B cell (primary cell): ENCODE measurements at regions not wholly inside any gene's neighbourhood (a gene's known extent, or its start where the extent isn't known, plus 50 kb on each side); places are given as distances from the start of the nearest gene placed in this dataset.

Source experiments
- EZH2 ChIP-seq: IDR thresholded peaks from 2 replicates; pipeline ENCODE4 v1.6.1; 2012; ENCODE audit warnings: borderline replicate concordance, low read depth, mild to moderate bottlenecking, moderate library complexity, low read length; ENCODE audit not compliant: insufficient read depth, poor library complexity, severe bottlenecking
- TF ChIP-seq, protein P1 (sequence below): fragments of 200-600 bp; IDR thresholded peaks from one replicate; pipeline ENCODE4 v1.8.0; 2022; ENCODE audit warnings: antibody characterized with exemption, mild to moderate bottlenecking

GRCh38 chr17:51560398-51560797 lies 300.1 kb downstream of the UTP18 start:
- no peak for TF ChIP-seq EZH2
- TF ChIP-seq, protein P1, sequence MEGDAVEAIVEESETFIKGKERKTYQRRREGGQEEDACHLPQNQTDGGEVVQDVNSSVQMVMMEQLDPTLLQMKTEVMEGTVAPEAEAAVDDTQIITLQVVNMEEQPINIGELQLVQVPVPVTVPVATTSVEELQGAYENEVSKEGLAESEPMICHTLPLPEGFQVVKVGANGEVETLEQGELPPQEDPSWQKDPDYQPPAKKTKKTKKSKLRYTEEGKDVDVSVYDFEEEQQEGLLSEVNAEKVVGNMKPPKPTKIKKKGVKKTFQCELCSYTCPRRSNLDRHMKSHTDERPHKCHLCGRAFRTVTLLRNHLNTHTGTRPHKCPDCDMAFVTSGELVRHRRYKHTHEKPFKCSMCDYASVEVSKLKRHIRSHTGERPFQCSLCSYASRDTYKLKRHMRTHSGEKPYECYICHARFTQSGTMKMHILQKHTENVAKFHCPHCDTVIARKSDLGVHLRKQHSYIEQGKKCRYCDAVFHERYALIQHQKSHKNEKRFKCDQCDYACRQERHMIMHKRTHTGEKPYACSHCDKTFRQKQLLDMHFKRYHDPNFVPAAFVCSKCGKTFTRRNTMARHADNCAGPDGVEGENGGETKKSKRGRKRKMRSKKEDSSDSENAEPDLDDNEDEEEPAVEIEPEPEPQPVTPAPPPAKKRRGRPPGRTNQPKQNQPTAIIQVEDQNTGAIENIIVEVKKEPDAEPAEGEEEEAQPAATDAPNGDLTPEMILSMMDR, result no peak
